Activated CD8-positive, alpha-beta memory T cell treated with anti-CD3 and anti-CD28 coated beads, Interleukin-2, amount 50 U/mL, for 24 hours (primary cell): ENCODE measurements at regions not wholly inside any gene's neighbourhood (a gene's known extent, or its start where the extent isn't known, plus 50 kb on each side); places are given as distances from the start of the nearest gene placed in this dataset.
A peak's percentile ranks its signal among the peaks of the same experiment; 100 is the strongest.

Experiments used
- DNase-seq: peaks from one replicate; pipeline ENCODE4 v3.0.0-alpha.2; 2020; ENCODE audit errors: extremely low read depth

DNA sequence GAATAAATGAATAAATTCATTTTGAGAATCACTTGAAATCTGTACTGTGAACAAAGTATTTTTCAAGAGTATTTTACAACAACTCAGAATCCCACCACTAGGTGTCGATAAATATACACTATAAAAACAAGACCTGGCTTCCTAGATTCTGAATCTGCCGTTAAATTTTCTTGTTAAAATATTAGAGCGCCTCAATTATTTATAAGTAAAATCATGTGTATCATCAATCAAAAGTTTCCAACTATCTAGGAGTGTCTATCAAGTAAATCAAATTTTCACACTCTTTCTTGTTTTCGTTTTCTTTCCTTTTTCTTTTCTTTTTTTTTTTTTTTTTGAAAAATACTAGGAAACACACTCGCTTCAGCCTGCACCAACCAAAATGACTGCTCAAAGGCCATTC, 179.2 kb upstream of the DCN start:
- no peak for DNase-seq

- no peak for DNase-seq
Measured at GRCh38 chr12:91357381-91357780, 174.8 kb upstream of the DCN start.

DNA sequence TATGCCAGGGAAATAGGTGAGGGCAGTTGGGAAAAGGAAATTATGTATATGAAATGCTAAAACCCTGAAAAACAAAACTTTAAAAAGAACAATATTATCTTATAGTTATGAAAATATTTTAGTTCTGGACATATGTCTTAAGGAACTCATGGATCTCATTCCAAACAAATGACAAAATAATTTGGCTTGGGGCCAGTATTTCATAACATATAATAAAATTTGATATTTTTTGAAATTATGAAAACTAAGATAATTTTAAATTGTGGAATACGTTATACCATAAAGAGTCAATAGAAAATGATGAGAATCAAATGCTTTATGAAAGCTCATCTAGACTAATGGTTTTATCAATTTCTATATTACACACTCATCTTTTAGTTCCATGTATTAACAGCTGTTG, 173.8 kb upstream of the DCN start:
- no peak for DNase-seq

- DNase-seq = no peak
Measured at GRCh38 chr12:91355150-91356006, 172.8 kb upstream of the DCN start.

DNA sequence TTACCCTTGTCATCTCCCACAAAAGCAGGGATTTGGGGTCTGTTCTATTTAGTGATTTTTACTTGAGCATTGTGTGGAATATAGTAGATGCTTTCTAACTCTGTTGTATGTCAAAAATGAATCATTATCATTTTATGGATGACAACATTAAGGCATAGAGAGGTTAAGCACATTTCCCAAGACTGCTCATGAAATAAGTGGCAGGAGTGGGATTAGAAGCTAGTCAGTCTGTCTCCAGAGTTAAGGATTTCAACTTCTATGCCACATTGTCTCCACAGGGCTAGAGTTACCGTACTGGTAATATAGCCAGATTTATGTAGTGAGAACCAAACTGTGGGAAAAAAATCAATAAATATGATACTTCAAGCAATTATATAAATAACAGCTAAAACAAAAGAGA, 170.6 kb upstream of the DCN start:
- no peak for DNase-seq

DNA sequence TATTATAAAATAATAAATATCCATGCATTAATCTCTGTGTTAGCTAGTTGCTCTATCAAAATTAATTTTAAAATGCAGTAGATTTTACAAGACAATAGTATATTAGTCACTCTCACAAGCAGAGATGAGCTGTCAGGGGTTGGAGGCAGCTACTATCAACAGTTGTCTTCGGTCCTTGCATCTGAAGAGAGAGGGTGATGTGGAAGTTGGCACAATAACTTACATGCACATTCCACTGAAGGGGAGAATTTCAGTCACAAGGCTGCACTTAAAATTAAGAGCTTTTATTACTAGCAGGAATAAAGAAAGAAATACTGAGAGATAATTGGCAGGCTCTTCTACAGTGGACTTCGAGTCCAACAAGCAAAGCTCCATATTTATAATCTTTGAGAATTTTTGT, 166.9 kb upstream of the DCN start:
- no peak for DNase-seq

- no peak for DNase-seq
Measured at GRCh38 chr12:91347481-91348214, 165.0 kb upstream of the DCN start.

GRCh38 chr12:91346827-91347226, 164.2 kb upstream of the DCN start:
- no peak for DNase-seq

DNA sequence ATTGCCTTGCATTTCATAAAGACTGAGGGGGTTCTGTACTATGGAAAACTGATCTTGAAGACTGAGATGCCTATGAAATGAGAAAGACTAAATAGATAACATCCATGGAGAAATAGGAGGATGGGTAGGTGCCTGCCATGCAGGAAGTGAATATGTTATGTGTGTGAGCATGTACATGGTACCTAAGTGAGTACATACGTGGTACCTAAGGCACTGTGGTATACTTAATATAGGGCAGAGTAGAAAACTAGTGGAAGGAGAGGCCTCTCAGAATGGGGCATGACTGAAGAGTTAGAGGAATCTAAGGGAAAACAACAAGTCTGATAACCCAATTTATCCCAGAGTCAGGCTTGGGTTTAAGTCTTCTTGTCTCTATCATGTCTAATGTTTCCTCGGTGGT, 161.8 kb upstream of the DCN start:
- no peak for DNase-seq

GRCh38 chr12:91343010-91343409, 160.4 kb upstream of the DCN start:
- DNase-seq = no peak

GRCh38 chr12:91339106-91339505, 156.5 kb upstream of the DCN start:
- no peak for DNase-seq

DNA sequence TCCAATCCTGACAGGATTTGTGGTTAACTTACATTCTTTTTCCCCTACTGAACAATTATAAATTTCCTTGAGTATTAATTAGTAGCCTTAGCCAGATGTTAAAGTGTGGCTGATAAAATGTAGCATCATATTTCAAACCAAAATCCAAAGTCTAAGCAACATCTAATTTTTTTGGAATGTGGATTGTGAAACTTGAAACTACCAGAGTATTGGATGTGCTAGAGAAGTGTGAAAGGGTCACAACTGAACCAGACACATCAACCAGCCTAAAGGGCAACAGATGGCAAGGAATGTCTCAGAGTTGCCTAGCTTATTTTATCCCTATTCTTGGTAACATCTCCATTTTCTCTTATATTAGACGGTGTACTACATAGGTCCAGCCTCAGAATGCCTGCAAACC, 153.1 kb upstream of the DCN start:
- no peak for DNase-seq

DNA sequence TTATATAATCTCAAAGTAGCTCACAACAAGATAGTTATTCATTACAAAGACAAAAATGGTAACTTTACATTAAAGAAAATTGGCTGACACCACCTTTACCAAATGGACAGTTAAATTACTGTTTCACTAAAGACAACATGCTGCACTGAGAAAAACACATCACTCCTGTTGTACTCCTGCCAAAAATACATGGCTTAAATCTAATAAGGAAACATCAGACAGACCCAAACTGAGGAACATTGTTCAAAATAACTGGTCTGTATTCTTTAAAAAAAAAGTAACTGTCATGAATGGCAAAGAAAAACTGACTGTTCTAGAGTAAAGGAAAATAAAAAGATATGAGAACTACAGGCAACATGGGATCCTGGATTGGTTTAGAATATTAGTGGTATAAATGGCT, 151.3 kb upstream of the DCN start:
- no peak for DNase-seq

DNA sequence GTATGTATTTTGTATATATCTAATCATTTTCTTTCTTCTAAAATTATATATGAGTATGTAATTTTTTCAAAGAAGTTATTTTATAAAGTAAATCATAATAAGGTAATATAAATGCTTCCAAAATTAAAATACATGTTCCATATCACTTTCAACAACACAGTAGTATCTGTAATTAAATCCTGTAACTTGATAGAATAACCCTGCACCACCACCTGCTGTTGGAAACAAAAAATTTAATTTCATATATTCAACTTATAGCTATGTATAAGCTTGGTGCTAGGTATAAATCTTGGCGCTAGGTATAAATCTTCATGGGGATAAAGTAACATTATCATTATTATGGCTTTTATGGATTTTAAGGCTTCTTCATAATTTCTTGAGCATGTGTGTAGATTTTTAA, 149.7 kb upstream of the DCN start:
- no peak for DNase-seq

DNA sequence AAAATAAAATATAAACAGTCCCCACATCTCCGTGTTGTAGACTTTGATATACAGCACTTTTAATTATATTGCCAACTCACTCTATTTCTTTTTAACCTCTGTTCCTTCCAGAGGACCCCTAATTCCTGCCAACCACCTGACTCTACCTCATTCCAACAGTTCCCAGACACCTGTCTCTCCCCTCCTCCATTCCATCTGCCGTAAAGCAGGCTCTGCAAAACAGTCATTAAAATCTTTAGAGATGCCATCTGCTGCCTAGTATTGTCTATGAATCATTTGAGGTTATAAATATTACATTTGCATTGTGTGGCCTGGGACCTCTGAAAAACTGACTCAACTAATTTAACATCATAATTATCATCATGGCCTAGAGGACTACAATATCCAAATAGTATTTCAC, 148.8 kb upstream of the DCN start:
- no peak for DNase-seq

DNA sequence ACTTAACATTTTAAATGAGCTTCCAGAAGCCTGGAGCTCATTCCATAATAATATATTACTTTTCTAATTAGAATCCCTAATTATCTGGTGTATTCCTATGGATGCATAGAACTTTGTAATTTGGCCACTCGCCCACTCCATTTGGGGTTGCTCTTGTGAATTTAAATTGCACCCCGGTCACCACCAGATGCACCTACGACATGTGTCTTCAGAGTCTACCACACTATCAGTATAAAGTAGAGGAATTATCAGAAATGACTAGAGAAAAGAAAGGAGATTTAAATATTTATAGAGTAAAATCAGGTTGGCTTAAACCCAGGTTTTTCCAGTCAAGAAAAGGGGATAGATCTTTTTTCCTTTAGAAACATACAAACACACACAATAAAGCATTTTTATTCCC, 145.8 kb upstream of the DCN start:
- DNase-seq = no peak

DNA sequence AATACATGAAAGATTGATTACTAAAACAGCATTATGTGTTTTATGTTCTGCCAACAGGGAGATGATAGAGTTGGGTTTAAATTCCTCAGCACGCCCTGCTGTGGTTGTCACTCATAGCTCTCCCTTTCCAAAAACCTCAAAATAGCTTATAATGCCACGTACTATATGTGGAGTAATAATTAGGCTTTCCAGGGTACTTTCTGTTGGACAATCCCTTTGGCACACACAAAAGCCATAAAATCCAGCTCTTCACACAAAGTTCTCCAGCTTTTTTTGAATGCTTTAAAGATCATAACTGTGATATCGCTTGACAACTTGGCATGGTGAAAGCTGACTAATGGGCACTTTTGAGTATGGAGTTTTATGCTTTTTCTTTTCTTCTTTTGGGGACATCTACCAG, 145.3 kb upstream of the DCN start:
- no peak for DNase-seq

DNA sequence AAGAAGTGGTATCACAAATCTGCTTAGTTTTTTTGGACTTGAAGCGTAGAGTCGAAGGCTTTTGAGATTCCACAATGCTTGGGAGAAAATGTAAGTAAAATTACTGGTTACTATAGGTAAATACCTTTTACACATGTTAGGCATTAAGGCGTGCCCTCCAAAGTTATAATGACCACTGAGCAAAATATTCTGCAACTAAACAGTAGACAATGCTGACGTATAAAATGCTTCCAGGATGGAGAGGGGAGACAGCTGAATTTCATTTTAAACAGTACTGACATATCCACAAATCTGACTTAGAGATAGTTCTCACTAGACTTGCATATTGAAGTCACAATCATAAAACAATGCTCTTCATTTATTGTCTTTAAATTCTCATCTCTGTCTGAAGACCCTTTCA, 144.5 kb upstream of the DCN start:
- no peak for DNase-seq

GRCh38 chr12:91326058-91327027, 143.7 kb upstream of the DCN start:
- DNase-seq = peak; percentile 8

DNA sequence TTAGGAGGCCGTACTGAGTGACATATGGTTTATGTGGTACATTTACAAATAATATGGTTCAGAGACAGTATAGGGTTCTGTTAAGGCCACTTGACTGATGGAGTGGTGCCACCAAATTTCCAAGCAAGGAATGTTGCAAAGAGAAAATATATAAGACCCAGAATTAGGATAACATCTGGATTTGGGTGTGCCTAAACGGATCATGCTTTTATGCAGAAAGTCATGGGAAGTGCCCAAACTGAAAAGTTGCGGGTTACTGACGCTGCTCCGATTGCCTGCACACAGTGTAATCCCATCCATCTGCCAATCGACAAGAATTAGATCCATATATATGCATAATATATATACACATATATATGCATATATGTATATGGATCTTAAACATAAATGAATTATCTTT, 138.4 kb upstream of the DCN start:
- DNase-seq = no peak

- no peak for DNase-seq
Measured at GRCh38 chr12:91319071-91319760, 136.6 kb upstream of the DCN start.

- no peak for DNase-seq
Measured at GRCh38 chr12:91317306-91317705, 134.7 kb upstream of the DCN start.
